SJCRH30 (cell line): ENCODE measurements at regions not wholly inside any gene's neighbourhood (a gene's known extent, or its start where the extent isn't known, plus 50 kb on each side); places are given as distances from the start of the nearest gene placed in this dataset.
"Not testable (repeated sequence)": the region's sequence is repeated elsewhere in the genome, so short reads cannot be mapped to it uniquely, and the experiment has no call there.

Experiments used
- DNase-seq, 2 experiments: peaks; one replicate each; pipeline ENCODE4 v3.0.0-alpha.2; 2015 to 2020
- H3K27ac ChIP-seq: fragments of 250-450 bp; sonication (Bioruptor Pico); 2 replicates; pipeline ENCODE4 v1.5.1; 2020; ENCODE audit warnings: mild to moderate bottlenecking, moderate library complexity
- H3K27me3 ChIP-seq: fragments of 250-450 bp; sonication (Bioruptor Pico); 2 replicates; pipeline ENCODE4 v1.5.1; 2020; ENCODE audit warnings: mild to moderate bottlenecking, moderate library complexity
- H3K36me3 ChIP-seq: fragments of 250-450 bp; sonication (Bioruptor Pico); 2 replicates; pipeline ENCODE4 v1.5.1; 2020; ENCODE audit warnings: mild to moderate bottlenecking, moderate library complexity
- H3K4me1 ChIP-seq: fragments of 250-450 bp; sonication (Bioruptor Pico); 2 replicates; pipeline ENCODE4 v1.5.1; 2020; ENCODE audit warnings: mild to moderate bottlenecking, moderate library complexity
- H3K4me3 ChIP-seq: fragments of 250-450 bp; sonication (Bioruptor Pico); 2 replicates; pipeline ENCODE4 v1.5.1; 2020; ENCODE audit warnings: mild to moderate bottlenecking, moderate library complexity
- H3K9me3 ChIP-seq: fragments of 250-450 bp; sonication (Bioruptor Pico); replicated peaks from 2 replicates; pipeline ENCODE4 v1.5.1; 2020; ENCODE audit warnings: mild to moderate bottlenecking, moderate library complexity

DNA sequence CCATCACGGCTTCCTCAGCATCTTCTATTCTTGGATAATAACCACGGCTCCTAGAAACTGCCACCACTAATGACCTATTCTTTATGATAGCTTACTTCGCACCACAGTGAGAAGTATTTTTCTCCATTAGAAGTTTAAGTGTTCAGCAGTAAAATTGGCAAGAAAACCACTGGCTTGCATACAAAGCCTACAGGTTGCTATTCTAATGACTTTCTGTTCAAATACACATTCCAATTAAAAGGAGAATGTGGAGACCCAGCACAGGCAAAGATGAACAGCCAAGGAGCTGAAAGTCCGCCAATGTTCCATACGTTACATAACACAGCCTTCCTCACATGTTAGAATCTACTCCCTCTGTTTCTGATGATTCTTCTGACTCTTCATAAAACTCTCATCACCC is 875.0 kb upstream of the PRKX start:
- H3K27me3 ChIP-seq, result no peaks in the 10 kb centered on the region
- no peak overlapping the region for H3K27ac ChIP-seq
- H3K4me1 ChIP-seq, result no peaks in the 10 kb centered on the region
- DNase-seq, result no peak
- H3K4me3 ChIP-seq, result no peak overlapping the region
- H3K36me3 ChIP-seq, result no peaks in the 10 kb centered on the region
- no peaks in the 10 kb centered on the region for H3K9me3 ChIP-seq

DNA sequence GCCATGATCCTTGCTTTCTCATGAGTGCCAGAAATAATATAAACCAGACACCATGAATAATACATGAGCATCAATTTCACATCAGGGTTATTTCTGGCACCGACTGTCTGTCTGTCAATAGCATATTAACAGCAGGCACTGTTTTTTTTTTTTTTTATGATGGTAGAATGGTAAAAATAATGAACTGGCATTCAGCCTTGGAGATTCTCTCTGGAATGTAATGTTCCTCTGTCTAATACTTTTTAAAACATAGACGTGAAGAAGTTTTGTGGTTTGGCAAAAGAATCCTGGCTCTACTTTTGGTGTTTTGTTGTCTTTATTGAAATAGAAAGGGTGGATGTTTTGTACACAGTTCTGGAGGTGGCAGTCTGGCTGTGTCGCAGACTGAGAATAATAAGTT is 874.6 kb upstream of the PRKX start:
- DNase-seq, result no peak
- H3K4me1 ChIP-seq, result no peaks in the 10 kb centered on the region
- H3K9me3 ChIP-seq, result no peaks in the 10 kb centered on the region
- H3K36me3 ChIP-seq, result no peaks in the 10 kb centered on the region
- no peak overlapping the region for H3K27ac ChIP-seq
- H3K27me3 ChIP-seq, result no peaks in the 10 kb centered on the region
- H3K4me3 ChIP-seq, result no peak overlapping the region

GRCh38 chrX:4579999-4580398 is 866.5 kb upstream of the PRKX start:
- H3K4me1 ChIP-seq, result no peaks in the 10 kb centered on the region
- H3K27me3 ChIP-seq, result no peaks in the 10 kb centered on the region
- H3K36me3 ChIP-seq, result no peaks in the 10 kb centered on the region
- no peaks in the 10 kb centered on the region for H3K9me3 ChIP-seq
- H3K27ac ChIP-seq, result no peak overlapping the region
- no peak overlapping the region for H3K4me3 ChIP-seq
- no peak for DNase-seq

GRCh38 chrX:4579480-4579879 is 866.0 kb upstream of the PRKX start:
- Histone ChIP-seq H3K4me1 (no peaks in the 10 kb centered on the region), H3K27ac (no peak overlapping the region), H3K9me3 (no peaks in the 10 kb centered on the region), H3K36me3 (no peaks in the 10 kb centered on the region), H3K4me3 (no peak overlapping the region), H3K27me3 (no peaks in the 10 kb centered on the region)
- no peak for DNase-seq

DNA sequence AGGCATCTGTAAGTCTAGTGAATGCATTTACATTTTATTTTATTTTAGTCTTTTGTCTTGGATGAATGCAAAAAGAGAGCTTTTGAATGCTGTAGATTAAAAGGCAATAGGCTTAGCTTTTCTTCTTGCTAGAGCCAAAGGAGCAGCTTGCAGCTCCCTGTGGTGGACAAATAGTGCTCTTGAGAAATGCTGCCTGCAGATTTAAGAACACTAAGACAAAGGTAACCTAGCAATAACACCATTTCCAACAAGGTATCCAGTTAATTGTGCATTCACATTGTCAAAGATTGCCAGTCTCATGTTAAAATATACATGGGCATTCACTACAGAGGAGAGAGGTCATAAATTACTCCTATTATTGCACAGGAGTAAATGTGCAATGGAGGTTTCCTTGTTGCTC is 859.2 kb upstream of the PRKX start:
- no peaks in the 10 kb centered on the region for H3K4me1 ChIP-seq
- no peaks in the 10 kb centered on the region for H3K36me3 ChIP-seq
- no peak overlapping the region for H3K27ac ChIP-seq
- H3K27me3 ChIP-seq, result no peaks in the 10 kb centered on the region
- DNase-seq, result no peak
- H3K9me3 ChIP-seq, result no peaks in the 10 kb centered on the region
- H3K4me3 ChIP-seq, result no peak overlapping the region

GRCh38 chrX:4570151-4570550 is 856.7 kb upstream of the PRKX start:
- no peaks in the 10 kb centered on the region for H3K9me3 ChIP-seq
- no peak overlapping the region for H3K27ac ChIP-seq
- H3K27me3 ChIP-seq, result no peaks in the 10 kb centered on the region
- no peaks in the 10 kb centered on the region for H3K36me3 ChIP-seq
- no peaks in the 10 kb centered on the region for H3K4me1 ChIP-seq
- H3K4me3 ChIP-seq, result no peak overlapping the region
- DNase-seq, result no peak

DNA sequence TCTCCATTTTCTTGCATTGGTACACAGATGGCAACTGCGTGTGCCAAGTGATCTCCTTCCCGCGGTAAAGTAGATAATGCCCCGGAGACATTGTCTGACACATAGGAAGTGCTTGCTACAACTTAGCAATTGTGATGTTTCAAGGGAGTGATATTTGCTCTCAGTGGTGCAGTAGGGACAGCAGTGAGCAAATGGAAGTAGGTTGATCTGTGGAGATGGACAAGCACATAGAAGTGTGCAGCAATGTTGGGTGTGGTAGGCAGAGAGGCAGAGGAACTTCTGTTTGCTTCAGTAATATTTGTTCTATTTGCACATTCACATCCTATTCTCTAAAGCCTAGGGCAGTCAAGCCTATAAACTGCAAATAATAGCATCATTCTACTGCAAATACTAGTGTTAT is 846.7 kb upstream of the PRKX start:
- H3K27ac ChIP-seq, result no peak overlapping the region
- no peaks in the 10 kb centered on the region for H3K4me1 ChIP-seq
- H3K27me3 ChIP-seq, result no peaks in the 10 kb centered on the region
- H3K36me3 ChIP-seq, result no peaks in the 10 kb centered on the region
- DNase-seq, result no peak
- H3K4me3 ChIP-seq, result no peak overlapping the region
- no peaks in the 10 kb centered on the region for H3K9me3 ChIP-seq

DNA sequence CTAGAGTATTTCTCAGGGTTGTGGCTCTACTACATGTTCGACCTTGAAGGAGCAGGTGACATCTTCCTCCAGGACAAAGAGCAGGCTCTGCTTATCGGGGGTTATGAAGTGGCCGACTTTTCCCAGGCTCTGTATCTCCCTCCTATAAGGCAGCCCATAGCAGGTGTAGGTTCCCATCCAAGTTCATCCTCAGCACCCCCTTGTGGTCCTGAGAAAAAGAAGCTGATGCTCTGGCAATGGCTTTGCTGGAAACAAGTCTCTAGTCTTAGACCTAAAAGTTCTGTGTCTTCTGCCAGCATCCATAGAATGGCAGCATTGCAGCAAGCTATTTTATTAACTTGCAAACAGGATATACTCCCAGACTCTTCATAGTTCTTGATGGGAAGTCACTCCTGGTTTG is 836.6 kb upstream of the PRKX start:
- Histone ChIP-seq H3K4me3 (no peak overlapping the region), H3K4me1 (no peaks in the 10 kb centered on the region), H3K9me3 (no peaks in the 10 kb centered on the region), H3K36me3 (no peaks in the 10 kb centered on the region), H3K27me3 (no peaks in the 10 kb centered on the region), H3K27ac (no peak overlapping the region)
- peak in 1 of 2 experiments; percentile 17 for DNase-seq

GRCh38 chrX:4547213-4547836 is 833.9 kb upstream of the PRKX start:
- Histone ChIP-seq H3K9me3 (no peaks in the 10 kb centered on the region), H3K27ac (no peak overlapping the region), H3K36me3 (no peaks in the 10 kb centered on the region), H3K4me3 (no peak overlapping the region), H3K27me3 (no peaks in the 10 kb centered on the region), H3K4me1 (no peaks in the 10 kb centered on the region)
- DNase-seq, result peak; percentile 8 to 67

DNA sequence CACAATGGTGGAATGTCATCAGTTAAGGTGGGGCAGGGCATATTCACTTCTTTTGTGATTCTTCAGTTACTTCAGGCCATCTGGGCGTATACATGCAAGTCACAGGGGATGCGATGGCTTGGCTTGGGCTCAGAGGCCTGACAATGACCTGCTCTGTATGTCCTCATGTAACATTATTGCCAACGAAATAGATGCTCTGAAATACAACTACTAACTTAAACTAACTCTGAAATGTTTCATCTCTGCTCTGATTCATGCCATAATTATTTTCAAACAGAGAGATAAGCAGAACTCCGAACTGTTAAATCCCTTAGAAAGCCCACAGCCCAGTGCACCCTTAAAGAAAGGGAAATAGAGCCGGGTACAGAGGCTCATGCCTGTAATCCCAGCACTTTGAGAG is 832.7 kb upstream of the PRKX start:
- H3K36me3 ChIP-seq, DNase-seq, H3K27me3 ChIP-seq, H3K4me3 ChIP-seq, H3K27ac ChIP-seq, H3K4me1 ChIP-seq, H3K9me3 ChIP-seq: not testable (repeated sequence)

- DNase-seq, result no peak
- no peaks in the 10 kb centered on the region for H3K9me3 ChIP-seq
- no peak overlapping the region for H3K27ac ChIP-seq
- no peaks in the 10 kb centered on the region for H3K4me1 ChIP-seq
- H3K36me3 ChIP-seq, result no peaks in the 10 kb centered on the region
- no peak overlapping the region for H3K4me3 ChIP-seq
- no peaks in the 10 kb centered on the region for H3K27me3 ChIP-seq
These were observed 814.8 kb upstream of the PRKX start for GRCh38 chrX:4528247-4528646.

DNA sequence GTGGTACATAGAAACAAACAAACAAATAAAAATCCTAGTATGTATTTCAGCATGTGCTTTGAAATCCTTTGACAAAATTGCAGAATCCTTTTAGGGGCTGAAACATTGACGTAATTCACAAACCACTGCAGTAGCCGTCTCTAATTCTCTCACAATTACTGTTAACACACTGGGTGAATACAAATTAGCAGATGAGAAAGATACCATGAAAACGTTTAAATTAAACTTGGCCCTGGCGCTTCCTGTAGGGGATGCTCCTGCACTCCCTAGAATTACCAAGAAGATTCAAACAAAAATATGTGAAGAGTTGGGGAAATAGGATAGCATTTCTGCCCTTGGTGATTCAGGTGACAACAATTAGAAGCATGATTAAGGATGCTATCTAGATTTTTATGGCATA is 772.5 kb upstream of the PRKX start:
- DNase-seq, result no peak
- Histone ChIP-seq H3K27me3 (no peaks in the 10 kb centered on the region), H3K27ac (no peak overlapping the region), H3K4me3 (no peak overlapping the region), H3K4me1 (no peaks in the 10 kb centered on the region), H3K9me3 (no peaks in the 10 kb centered on the region), H3K36me3 (no peaks in the 10 kb centered on the region)

DNA sequence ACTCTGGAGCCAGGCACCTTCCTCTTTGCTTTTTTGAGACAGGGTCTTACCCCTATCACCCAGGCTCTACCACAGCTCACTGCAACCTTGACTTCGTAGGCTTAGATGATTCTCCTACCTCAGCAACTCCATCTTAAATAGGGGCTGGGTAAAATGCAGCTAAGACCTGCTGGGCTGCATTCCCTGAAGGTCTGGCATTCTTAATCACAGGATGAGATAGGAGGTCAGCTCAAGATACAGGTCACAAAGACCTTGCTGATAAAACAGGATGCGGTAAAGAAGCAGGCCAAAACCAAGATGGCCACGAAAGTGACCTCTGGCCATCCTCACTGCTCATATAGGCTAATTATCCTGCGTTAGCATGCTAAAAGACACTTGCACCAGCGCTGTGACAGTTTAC is 770.8 kb upstream of the PRKX start:
- H3K36me3 ChIP-seq, result no peaks in the 10 kb centered on the region
- DNase-seq, result no peak
- no peak overlapping the region for H3K4me3 ChIP-seq
- H3K9me3 ChIP-seq, result no peaks in the 10 kb centered on the region
- H3K27ac ChIP-seq, result no peak overlapping the region
- H3K4me1 ChIP-seq, result no peaks in the 10 kb centered on the region
- H3K27me3 ChIP-seq, result no peaks in the 10 kb centered on the region

DNA sequence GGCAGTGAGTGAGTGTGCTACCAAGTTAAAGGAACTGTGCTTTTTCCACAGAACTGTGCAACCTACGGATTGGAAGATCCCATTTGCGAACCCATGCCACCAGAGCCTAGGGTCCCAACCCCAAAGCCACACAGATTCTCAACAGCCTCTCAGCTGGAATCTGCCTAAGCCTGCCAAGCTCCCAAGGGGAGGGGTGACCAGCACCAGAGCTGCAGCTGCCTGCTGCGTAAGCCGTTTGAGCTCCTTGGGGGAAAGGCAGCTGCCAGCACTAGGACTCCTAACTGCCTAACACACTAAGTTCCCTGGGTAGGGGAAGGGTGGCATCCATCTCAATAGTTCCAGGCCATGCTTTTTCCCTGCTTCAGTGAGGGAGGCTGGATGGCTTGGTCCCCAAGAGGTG is 738.1 kb upstream of the PRKX start:
- no peak overlapping the region for H3K4me3 ChIP-seq
- no peaks in the 10 kb centered on the region for H3K4me1 ChIP-seq

GRCh38 chrX:4450177-4450576 is 736.7 kb upstream of the PRKX start:
- no peak for DNase-seq
- H3K27me3 ChIP-seq, result no peaks in the 10 kb centered on the region
- H3K4me1 ChIP-seq, result no peaks in the 10 kb centered on the region

More for the DNA sequence above, 738.1 kb upstream of the PRKX start:
- Histone ChIP-seq H3K36me3 (no peaks in the 10 kb centered on the region), H3K27ac (no peak overlapping the region), H3K27me3 (no peaks in the 10 kb centered on the region), H3K9me3 (no peaks in the 10 kb centered on the region)
- peak in 1 of 2 experiments; percentile 4 for DNase-seq

GRCh38 chrX:4435905-4436304 is 722.5 kb upstream of the PRKX start:
- DNase-seq, result no peak
- Histone ChIP-seq H3K27ac (no peak overlapping the region), H3K36me3 (no peaks in the 10 kb centered on the region), H3K4me1 (no peaks in the 10 kb centered on the region), H3K4me3 (no peak overlapping the region), H3K27me3 (no peaks in the 10 kb centered on the region), H3K9me3 (no peaks in the 10 kb centered on the region)

More at GRCh38 chrX:4450177-4450576, 736.7 kb upstream of the PRKX start:
- no peak overlapping the region for H3K27ac ChIP-seq
- H3K36me3 ChIP-seq, result no peaks in the 10 kb centered on the region
- H3K4me3 ChIP-seq, result no peak overlapping the region
- H3K9me3 ChIP-seq, result no peaks in the 10 kb centered on the region
